ENCODE measurements at regions not wholly inside any gene's neighbourhood (a gene's known extent, or its start where the extent isn't known, plus 50 kb on each side); places are given as distances from the start of the nearest gene placed in this dataset.
"Not testable (repeated sequence)": the region's sequence is repeated elsewhere in the genome, so short reads cannot be mapped to it uniquely, and the experiment has no call there.

GRCh38 chr14:89673512-89674225, 256.6 kb upstream of the FOXN3 start:
- Histone ChIP-seq H3K27ac (ENCODE audit: low read depth, low read length) (no peak overlapping the region), H3K36me3 (ENCODE audit: control insufficient read depth in 2 of 3, insufficient read depth in 3 of 3, low read length in 3 of 3) (no peaks in the 10 kb centered on the region), H3K27me3 (ENCODE audit: control insufficient read depth in 2 of 2, insufficient read depth in 2 of 2, low read length in 2 of 2) (no peaks in the 10 kb centered on the region), H3K4me3 (ENCODE audit: low read length) (no peak overlapping the region), H3K4me1 (ENCODE audit: control insufficient read depth in 2 of 2, insufficient read depth in 2 of 2, low read length in 2 of 2) (peaks cover 0 to 14% of the 10 kb centered on the region in 2 donors), H3K9me3 (ENCODE audit: control insufficient read depth in 2 of 3, low read length in 3 of 3) (no peaks in the 10 kb centered on the region)
- peaks cover 20 to 57% (median 43%) of the 10 kb centered on the region in 7 donors for H3K4me1 Mint-ChIP-seq
- H3K27ac Mint-ChIP-seq: peak overlapping the region in 6 of 9 donors; percentile 18 to 73 (median 56)
- no peaks in the 10 kb centered on the region for H3K27me3 Mint-ChIP-seq
- H3K4me3 Mint-ChIP-seq: peak overlapping the region in 3 of 10 donors; percentile 23 to 53 (median 34)
- H3K36me3 Mint-ChIP-seq: peaks cover 0 to 4% (median 0%) of the 10 kb centered on the region in 5 donors
- DNase-seq (peak in 4 of 9 donors; percentile 9 to 34 (median 10)), ATAC-seq (peak; percentile 36)
- intact Hi-C loops (cut with micrococcal nuclease): loop anchor here (1.0 to 2.0 kb wide), 2 partner anchors 8 to 53 kb away; no protein-coding TSS in a partner anchor
- H3K9me3 Mint-ChIP-seq: no peaks in the 10 kb centered on the region
- ChIA-PET CTCF (interaction anchor here (0.7 kb wide), 1 partner anchor 14 kb away, joined by 3 read pairs; no protein-coding TSS in a partner anchor), POLR2A (interaction anchor here (0.7 to 0.9 kb wide), 2 partner anchors 27 to 180 kb away, joined by 3 read pairs; no protein-coding TSS in a partner anchor)

GRCh38 chr14:89672636-89673511, 255.8 kb upstream of the FOXN3 start:
- H3K27me3 ChIP-seq (ENCODE audit: control insufficient read depth in 2 of 2, insufficient read depth in 2 of 2, low read length in 2 of 2): no peaks in the 10 kb centered on the region
- peaks cover 0 to 12% of the 10 kb centered on the region in 2 donors for H3K4me1 ChIP-seq (ENCODE audit: control insufficient read depth in 2 of 2, insufficient read depth in 2 of 2, low read length in 2 of 2)
- no peak overlapping the region for H3K27ac ChIP-seq (ENCODE audit: low read depth, low read length)
- POLR2A ChIA-PET: interaction anchor here (0.6 to 0.7 kb wide), 3 partner anchors 8 to 243 kb away, joined by 3 to 4 read pairs (median 3); no protein-coding TSS in a partner anchor
- no peak for DNase-seq
- Mint-ChIP-seq H3K36me3 (peaks cover 0 to 7% (median 0%) of the 10 kb centered on the region in 5 donors), H3K4me3 (peak overlapping the region in 1 of 10 donors; percentile 53), H3K27me3 (no peaks in the 10 kb centered on the region), H3K4me1 (peaks cover 21 to 58% (median 45%) of the 10 kb centered on the region in 7 donors), H3K27ac (peak overlapping the region in 5 of 9 donors; percentile 1 to 56 (median 32)), H3K9me3 (peaks cover 0 to 2% (median 0%) of the 10 kb centered on the region in 11 donors)
- no peaks in the 10 kb centered on the region for H3K36me3 ChIP-seq (ENCODE audit: control insufficient read depth in 2 of 3, insufficient read depth in 3 of 3, low read length in 3 of 3)
- intact Hi-C loops (cut with micrococcal nuclease): loop anchor here in 1 of 2 donors (1.0 kb wide), 1 partner anchor 8 kb away; no protein-coding TSS in a partner anchor
- no peak for ATAC-seq
- H3K9me3 ChIP-seq (ENCODE audit: control insufficient read depth in 2 of 3, low read length in 3 of 3): no peaks in the 10 kb centered on the region
- no peak overlapping the region for H3K4me3 ChIP-seq (ENCODE audit: low read length)
- CTCF ChIA-PET: no interaction called here

GRCh38 chr14:89669193-89669592, 252.2 kb upstream of the FOXN3 start:
- ChIA-PET POLR2A (interaction anchor here (0.6 to 2.0 kb wide), 5 partner anchors 10 to 50 kb away, joined by 3 to 5 read pairs (median 4); no protein-coding TSS in a partner anchor), CTCF (interaction anchor here (0.9 to 1.4 kb wide), 2 partner anchors 9 to 11 kb away, joined by 3 read pairs; no protein-coding TSS in a partner anchor)
- Mint-ChIP-seq H3K4me3 (peak overlapping the region in 3 of 10 donors; percentile 7 to 36 (median 8)), H3K4me1 (peaks cover 20 to 45% (median 40%) of the 10 kb centered on the region in 7 donors), H3K27me3 (no peaks in the 10 kb centered on the region), H3K9me3 (peaks cover 0 to 13% (median 4%) of the 10 kb centered on the region in 11 donors), H3K27ac (peak overlapping the region in 5 of 9 donors; percentile 4 to 62 (median 37)), H3K36me3 (peaks cover 0 to 17% (median 4%) of the 10 kb centered on the region in 5 donors)
- H3K27ac ChIP-seq (ENCODE audit: low read depth, low read length): no peak overlapping the region
- no peaks in the 10 kb centered on the region for H3K36me3 ChIP-seq (ENCODE audit: control insufficient read depth in 2 of 3, insufficient read depth in 3 of 3, low read length in 3 of 3)
- no peak overlapping the region for H3K4me3 ChIP-seq (ENCODE audit: low read length)
- DNase-seq: peak in 1 of 9 donors; percentile 11
- intact Hi-C loops (cut with micrococcal nuclease): no loop called here
- H3K4me1 ChIP-seq (ENCODE audit: control insufficient read depth in 2 of 2, insufficient read depth in 2 of 2, low read length in 2 of 2): peaks cover 0 to 12% of the 10 kb centered on the region in 2 donors
- H3K27me3 ChIP-seq (ENCODE audit: control insufficient read depth in 2 of 2, insufficient read depth in 2 of 2, low read length in 2 of 2): no peaks in the 10 kb centered on the region
- no peaks in the 10 kb centered on the region for H3K9me3 ChIP-seq (ENCODE audit: control insufficient read depth in 2 of 3, low read length in 3 of 3)
- peak; percentile 68 for ATAC-seq

GRCh38 chr14:89667983-89668382, 250.9 kb upstream of the FOXN3 start:
- intact Hi-C loops (cut with micrococcal nuclease): no loop called here
- POLR2A ChIA-PET: interaction anchor here (0.6 to 1.2 kb wide), 2 partner anchors 10 to 58 kb away, joined by 3 to 4 read pairs; no protein-coding TSS in a partner anchor

GRCh38 chr14:89665300-89666081, 248.5 kb upstream of the FOXN3 start:
- H3K4me3 Mint-ChIP-seq: peak overlapping the region in 1 of 10 donors; percentile 16
- POLR2A ChIA-PET; H3K27me3 Mint-ChIP-seq; H3K4me1 ChIP-seq (ENCODE audit: control insufficient read depth in 2 of 2, insufficient read depth in 2 of 2, low read length in 2 of 2); H3K9me3 ChIP-seq (ENCODE audit: control insufficient read depth in 2 of 3, low read length in 3 of 3); H3K36me3 ChIP-seq (ENCODE audit: control insufficient read depth in 2 of 3, insufficient read depth in 3 of 3, low read length in 3 of 3); H3K27ac ChIP-seq (ENCODE audit: low read depth, low read length); CTCF ChIA-PET; H3K27ac Mint-ChIP-seq; H3K4me3 ChIP-seq (ENCODE audit: low read length); intact Hi-C loops (cut with micrococcal nuclease); ATAC-seq; H3K27me3 ChIP-seq (ENCODE audit: control insufficient read depth in 2 of 2, insufficient read depth in 2 of 2, low read length in 2 of 2); DNase-seq: not testable (repeated sequence)
- peaks cover 0 to 13% (median 4%) of the 10 kb centered on the region in 11 donors for H3K9me3 Mint-ChIP-seq
- peaks cover 0 to 17% (median 4%) of the 10 kb centered on the region in 5 donors for H3K36me3 Mint-ChIP-seq
- peaks cover 8 to 25% (median 21%) of the 10 kb centered on the region in 7 donors for H3K4me1 Mint-ChIP-seq

More at GRCh38 chr14:89667983-89668382, 250.9 kb upstream of the FOXN3 start:
- Mint-ChIP-seq H3K36me3 (peaks cover 0 to 17% (median 4%) of the 10 kb centered on the region in 5 donors), H3K4me3 (no peak overlapping the region), H3K27ac (peak overlapping the region in 3 of 9 donors; percentile 23 to 41 (median 32)), H3K9me3 (peaks cover 0 to 13% (median 4%) of the 10 kb centered on the region in 11 donors), H3K4me1 (peaks cover 16 to 33% (median 29%) of the 10 kb centered on the region in 7 donors), H3K27me3 (no peaks in the 10 kb centered on the region)
- H3K27ac ChIP-seq (ENCODE audit: low read depth, low read length): no peak overlapping the region
- CTCF ChIA-PET: no interaction called here
- peaks cover 0 to under 1% of the 10 kb centered on the region in 2 donors for H3K4me1 ChIP-seq (ENCODE audit: control insufficient read depth in 2 of 2, insufficient read depth in 2 of 2, low read length in 2 of 2)
- no peaks in the 10 kb centered on the region for H3K27me3 ChIP-seq (ENCODE audit: control insufficient read depth in 2 of 2, insufficient read depth in 2 of 2, low read length in 2 of 2)
- H3K36me3 ChIP-seq (ENCODE audit: control insufficient read depth in 2 of 3, insufficient read depth in 3 of 3, low read length in 3 of 3): no peaks in the 10 kb centered on the region
- no peak for ATAC-seq
- no peaks in the 10 kb centered on the region for H3K9me3 ChIP-seq (ENCODE audit: control insufficient read depth in 2 of 3, low read length in 3 of 3)
- H3K4me3 ChIP-seq (ENCODE audit: low read length): no peak overlapping the region
- DNase-seq: no peak

Measured in naive thymus-derived CD4-positive, alpha-beta T cell (primary cell).